HUES64 (cell line): ENCODE measurements at regions not wholly inside any gene's neighbourhood (a gene's known extent, or its start where the extent isn't known, plus 50 kb on each side); places are given as distances from the start of the nearest gene placed in this dataset.
A peak's percentile ranks its signal among the peaks of the same experiment; 100 is the strongest.

Experiments
- H3K27ac ChIP-seq: 2 replicates; pipeline ENCODE4 v1.7.0; 2013; ENCODE audit warnings: low read depth, low read length, inconsistent platforms
- H3K27me3 ChIP-seq: 2 replicates; pipeline ENCODE4 v1.6.1; 2013; ENCODE audit warnings: mild to moderate bottlenecking, low read length; ENCODE audit not compliant: insufficient read depth
- H3K36me3 ChIP-seq: 2 replicates; pipeline ENCODE4 v1.6.1; 2013; ENCODE audit warnings: mild to moderate bottlenecking, low read length; ENCODE audit not compliant: insufficient read depth
- H3K4me1 ChIP-seq: 2 replicates; pipeline ENCODE4 v1.6.1; 2013; ENCODE audit warnings: mild to moderate bottlenecking, low read length, moderate library complexity; ENCODE audit not compliant: insufficient read depth
- H3K4me3 ChIP-seq: 2 replicates; pipeline ENCODE4 v1.5.1; 2013; ENCODE audit warnings: mild to moderate bottlenecking, low read length, moderate library complexity
- H3K9ac ChIP-seq: 2 replicates; pipeline ENCODE4 v1.6.1; 2013; ENCODE audit warnings: mild to moderate bottlenecking, low read depth, low read length
- H3K9me3 ChIP-seq: 2 replicates; pipeline ENCODE4 v1.6.1; 2013; ENCODE audit warnings: low read depth, low read length; ENCODE audit not compliant: insufficient read depth
- WGBS: fragments of 150-250, 120-280 bp; methylation state at CpG from one replicate; pipeline ENCODE4 v1.1.7; 2013; ENCODE audit warnings: missing lambda C conversion rate; 5-methylcytosine and 5-hydroxymethylcytosine counted together

- Histone ChIP-seq H3K36me3 (no peaks in the 10 kb centered on the region), H3K4me1 (no peaks in the 10 kb centered on the region), H3K27me3 (no peaks in the 10 kb centered on the region), H3K9me3 (no peaks in the 10 kb centered on the region), H3K4me3 (no peak overlapping the region), H3K9ac (no peak overlapping the region), H3K27ac (no peak overlapping the region)
- 96% methylated on average over 2 of the region's 2 CpGs for WGBS
Observed at GRCh38 chr4:147129687-147130086, 184.0 kb upstream of the TTC29 start.

GRCh38 chr4:147134536-147135210 lies 189.0 kb upstream of the TTC29 start:
- Histone ChIP-seq H3K9me3 (no peaks in the 10 kb centered on the region), H3K27me3 (no peaks in the 10 kb centered on the region), H3K27ac (no peak overlapping the region), H3K4me1 (no peaks in the 10 kb centered on the region), H3K4me3 (no peak overlapping the region), H3K36me3 (no peaks in the 10 kb centered on the region), H3K9ac (no peak overlapping the region)
- 93% methylated on average over 4 of the region's 4 CpGs for WGBS

GRCh38 chr4:147136310-147136709 lies 190.6 kb upstream of the TTC29 start:
- Histone ChIP-seq H3K4me3 (no peak overlapping the region), H3K9me3 (no peaks in the 10 kb centered on the region), H3K4me1 (no peaks in the 10 kb centered on the region), H3K27me3 (no peaks in the 10 kb centered on the region), H3K9ac (no peak overlapping the region), H3K27ac (no peak overlapping the region), H3K36me3 (no peaks in the 10 kb centered on the region)
- WGBS: 100% methylated on average over 2 of the region's 3 CpGs

- H3K27me3 ChIP-seq: no peaks in the 10 kb centered on the region
- H3K9ac ChIP-seq: no peak overlapping the region
- H3K27ac ChIP-seq: no peak overlapping the region
Observed at GRCh38 chr4:147136751-147137150, 191.1 kb upstream of the TTC29 start.

GRCh38 chr4:147137280-147137679 lies 191.6 kb upstream of the TTC29 start:
- 81% methylated on average over 3 of the region's 3 CpGs for WGBS
- H3K36me3 ChIP-seq: no peaks in the 10 kb centered on the region
- no peaks in the 10 kb centered on the region for H3K9me3 ChIP-seq

More at GRCh38 chr4:147136751-147137150, 191.1 kb upstream of the TTC29 start:
- no peaks in the 10 kb centered on the region for H3K36me3 ChIP-seq
- H3K4me1 ChIP-seq: no peaks in the 10 kb centered on the region
- WGBS: 97% methylated on average over 5 of the region's 5 CpGs
- no peaks in the 10 kb centered on the region for H3K9me3 ChIP-seq
- no peak overlapping the region for H3K4me3 ChIP-seq

GRCh38 chr4:147138171-147138570 lies 192.5 kb upstream of the TTC29 start:
- Histone ChIP-seq H3K9ac (no peak overlapping the region), H3K27ac (no peak overlapping the region), H3K4me1 (no peaks in the 10 kb centered on the region), H3K4me3 (no peak overlapping the region), H3K36me3 (no peaks in the 10 kb centered on the region), H3K27me3 (no peaks in the 10 kb centered on the region), H3K9me3 (no peaks in the 10 kb centered on the region)
- WGBS: 81% methylated on average over 2 of the region's 2 CpGs

More at GRCh38 chr4:147137280-147137679, 191.6 kb upstream of the TTC29 start:
- Histone ChIP-seq H3K4me1 (no peaks in the 10 kb centered on the region), H3K9ac (no peak overlapping the region), H3K27ac (no peak overlapping the region), H3K27me3 (no peaks in the 10 kb centered on the region), H3K4me3 (no peak overlapping the region)

- Histone ChIP-seq H3K9me3 (no peaks in the 10 kb centered on the region), H3K4me1 (no peaks in the 10 kb centered on the region), H3K9ac (no peak overlapping the region), H3K27me3 (no peaks in the 10 kb centered on the region), H3K36me3 (no peaks in the 10 kb centered on the region), H3K4me3 (no peak overlapping the region), H3K27ac (no peak overlapping the region)
- WGBS: 98% methylated on average over 8 of the region's 9 CpGs
Observed at GRCh38 chr4:147139455-147140198, 194.0 kb upstream of the TTC29 start.

GRCh38 chr4:147151763-147152162 lies 206.1 kb upstream of the TTC29 start:
- Histone ChIP-seq H3K9me3 (0 out of 2 replicates have a peak, but pooled peaks cover 3% of the 10 kb centered on the region), H3K27ac (no peak overlapping the region), H3K4me3 (no peak overlapping the region), H3K4me1 (no peaks in the 10 kb centered on the region), H3K27me3 (no peaks in the 10 kb centered on the region), H3K9ac (no peak overlapping the region), H3K36me3 (no peaks in the 10 kb centered on the region)

- H3K4me3 ChIP-seq: peak overlapping the region; percentile 55
- H3K9me3 ChIP-seq: no peaks in the 10 kb centered on the region
- peak overlapping the region; percentile 10; the same call in 1 of the 2 replicates for H3K9ac ChIP-seq
- H3K36me3 ChIP-seq: no peaks in the 10 kb centered on the region
- 10% methylated on average over 29 of the region's 29 CpGs for WGBS
- no peak overlapping the region for H3K27ac ChIP-seq
- H3K27me3 ChIP-seq: no peaks in the 10 kb centered on the region
- 0 out of 2 replicates have a peak, but pooled peaks cover 4% of the 10 kb centered on the region for H3K4me1 ChIP-seq
Observed at GRCh38 chr4:147157860-147158701, 212.4 kb upstream of the TTC29 start.

GRCh38 chr4:147160908-147161513 lies 215.3 kb upstream of the TTC29 start:
- H3K27me3 ChIP-seq: no peaks in the 10 kb centered on the region
- H3K27ac ChIP-seq: no peak overlapping the region
- H3K9me3 ChIP-seq: no peaks in the 10 kb centered on the region
- no peak overlapping the region for H3K4me3 ChIP-seq
- WGBS: 0% methylated on average over 1 of the region's 3 CpGs
- H3K9ac ChIP-seq: no peak overlapping the region
- no peaks in the 10 kb centered on the region for H3K36me3 ChIP-seq
- 0 out of 2 replicates have a peak, but pooled peaks cover 4% of the 10 kb centered on the region for H3K4me1 ChIP-seq
